ENCODE measurements at regions not wholly inside any gene's neighbourhood (a gene's known extent, or its start where the extent isn't known, plus 50 kb on each side); places are given as distances from the start of the nearest gene placed in this dataset.
A peak's percentile ranks its signal among the peaks of the same experiment; 100 is the strongest.

DNA sequence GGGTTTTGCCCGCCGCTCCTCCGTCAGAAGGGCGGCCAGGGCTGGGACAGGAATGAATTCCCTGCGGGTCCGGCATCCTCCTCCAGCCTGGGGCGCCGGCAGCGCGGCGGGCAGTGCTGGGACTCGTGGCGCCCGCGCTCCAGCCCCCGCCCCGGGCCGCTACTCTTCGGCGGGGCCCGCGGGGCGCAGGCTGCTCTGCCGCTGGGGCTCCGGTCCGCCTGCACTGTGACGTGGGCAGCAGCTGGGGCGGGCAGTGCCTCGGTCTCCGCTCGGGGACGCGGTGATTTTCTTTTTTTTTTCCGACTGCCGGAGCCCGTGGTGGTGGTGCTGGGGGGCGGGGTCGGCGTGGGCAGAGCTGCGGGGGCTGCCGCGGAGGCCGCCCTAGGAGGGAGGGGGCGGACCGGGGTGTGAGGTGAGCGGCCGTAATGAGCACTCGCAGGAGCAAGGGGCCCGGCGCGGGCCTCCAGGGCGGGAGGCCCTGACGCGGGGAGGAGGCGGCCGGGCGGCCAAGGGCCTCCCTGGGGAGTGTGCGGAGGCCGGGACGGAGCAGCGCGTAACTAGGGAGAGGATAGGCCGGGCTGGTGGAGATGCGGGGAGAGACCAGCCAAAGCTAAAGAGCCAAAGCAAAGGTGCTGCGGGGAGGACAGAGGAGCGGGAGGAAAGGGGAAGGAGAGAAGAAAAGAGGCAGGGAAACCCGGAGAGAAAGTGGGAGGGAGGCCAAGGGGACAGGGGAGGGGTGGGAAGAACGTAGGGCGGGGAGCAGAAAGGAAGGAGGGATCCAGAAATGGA lies 73.3 kb upstream of the ZBED5 start (continued):
- TF ChIP-seq CBX5 (IDR thresholded peaks at IDR 0.05; ENCODE audit: low read depth, low read length) (no peak), SIX5 (IDR thresholded peaks at IDR 0.05; ENCODE audit: low read depth, low read length) (no peak), SP4 (IDR thresholded peaks at IDR 0.05; ENCODE audit: low read length) (no peak), TEAD4 (IDR thresholded peaks at IDR 0.05; ENCODE audit: low read depth, low read length) (no peak), GTF2F1 (IDR thresholded peaks at IDR 0.05; ENCODE audit: borderline replicate concordance, low read depth, low read length) (no peak), JUN (IDR thresholded peaks at IDR 0.05; ENCODE audit: low read depth, low read length) (no peak), NANOG (IDR thresholded peaks at IDR 0.05; ENCODE audit: insufficient read depth, low read depth, low read length, poor library complexity, severe bottlenecking) (no peak), EP300 (IDR thresholded peaks at IDR 0.05; ENCODE audit: borderline replicate concordance in 1 of 2, low read depth in 2 of 2, low read length in 2 of 2) (peak in 1 of 2 experiments; percentile 12; a peak in 1 of 3 replicates), TBP (IDR thresholded peaks at IDR 0.05; ENCODE audit: low read depth, low read length) (no peak; the same call in 1 of the 2 replicates), SAP30 (IDR thresholded peaks at IDR 0.05; ENCODE audit: insufficient read depth, insufficient replicate concordance, low read length) (no peak), FOSL1 (IDR thresholded peaks at IDR 0.05; ENCODE audit: insufficient read depth, low read depth, low read length) (no peak), TAF7 (optimal IDR thresholded peaks at IDR 0.05; ENCODE audit: borderline replicate concordance, low read depth, low read length) (no peak), POLR2AphosphoS5 (IDR thresholded peaks at IDR 0.05; ENCODE audit: low read depth, low read length) (no peak), CTBP2 (IDR thresholded peaks at IDR 0.05; ENCODE audit: borderline replicate concordance, insufficient read depth, insufficient read length, low read length) (no peak), HDAC2 (IDR thresholded peaks at IDR 0.05; ENCODE audit: borderline replicate concordance in 1 of 2, low read depth in 2 of 2, low read length in 2 of 2) (no peak; a peak in 1 of 4 replicates), POLR2A (IDR thresholded peaks at IDR 0.05; ENCODE audit: control extremely low read depth in 1 of 2, low read depth in 2 of 2, low read length in 2 of 2) (no peak; a peak in 1 of 3 replicates), RAD21 (IDR thresholded peaks at IDR 0.05 in 1 of 2, conservative IDR thresholded peaks at IDR 0.05 in 1 of 2; ENCODE audit: low read depth in 2 of 2, low read length in 2 of 2) (no peak), BACH1 (IDR thresholded peaks at IDR 0.05; ENCODE audit: low read length) (no peak), SP1 (IDR thresholded peaks at IDR 0.05; ENCODE audit: low read depth, low read length) (no peak)
- TF ChIP-seq, protein P1, sequence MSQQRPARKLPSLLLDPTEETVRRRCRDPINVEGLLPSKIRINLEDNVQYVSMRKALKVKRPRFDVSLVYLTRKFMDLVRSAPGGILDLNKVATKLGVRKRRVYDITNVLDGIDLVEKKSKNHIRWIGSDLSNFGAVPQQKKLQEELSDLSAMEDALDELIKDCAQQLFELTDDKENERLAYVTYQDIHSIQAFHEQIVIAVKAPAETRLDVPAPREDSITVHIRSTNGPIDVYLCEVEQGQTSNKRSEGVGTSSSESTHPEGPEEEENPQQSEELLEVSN (IDR thresholded peaks at IDR 0.05) = peak; percentile 7; the same call in 1 of the 2 replicates
- TF ChIP-seq, protein P2, sequence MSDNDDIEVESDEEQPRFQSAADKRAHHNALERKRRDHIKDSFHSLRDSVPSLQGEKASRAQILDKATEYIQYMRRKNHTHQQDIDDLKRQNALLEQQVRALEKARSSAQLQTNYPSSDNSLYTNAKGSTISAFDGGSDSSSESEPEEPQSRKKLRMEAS (IDR thresholded peaks at IDR 0.05) = peak; percentile 64; the same call in 1 of the 2 replicates

All from H1 (cell line).